Fibroblast of skin of right biceps (primary cell): ENCODE measurements at regions not wholly inside any gene's neighbourhood (a gene's known extent, or its start where the extent isn't known, plus 50 kb on each side); places are given as distances from the start of the nearest gene placed in this dataset.
A peak's percentile ranks its signal among the peaks of the same experiment; 100 is the strongest.
"Not testable (repeated sequence)": the region's sequence is repeated elsewhere in the genome, so short reads cannot be mapped to it uniquely, and the experiment has no call there.

Source experiments
- DNase-seq: peaks from one replicate; pipeline ENCODE4 v3.0.0-alpha.2; 2013

DNA sequence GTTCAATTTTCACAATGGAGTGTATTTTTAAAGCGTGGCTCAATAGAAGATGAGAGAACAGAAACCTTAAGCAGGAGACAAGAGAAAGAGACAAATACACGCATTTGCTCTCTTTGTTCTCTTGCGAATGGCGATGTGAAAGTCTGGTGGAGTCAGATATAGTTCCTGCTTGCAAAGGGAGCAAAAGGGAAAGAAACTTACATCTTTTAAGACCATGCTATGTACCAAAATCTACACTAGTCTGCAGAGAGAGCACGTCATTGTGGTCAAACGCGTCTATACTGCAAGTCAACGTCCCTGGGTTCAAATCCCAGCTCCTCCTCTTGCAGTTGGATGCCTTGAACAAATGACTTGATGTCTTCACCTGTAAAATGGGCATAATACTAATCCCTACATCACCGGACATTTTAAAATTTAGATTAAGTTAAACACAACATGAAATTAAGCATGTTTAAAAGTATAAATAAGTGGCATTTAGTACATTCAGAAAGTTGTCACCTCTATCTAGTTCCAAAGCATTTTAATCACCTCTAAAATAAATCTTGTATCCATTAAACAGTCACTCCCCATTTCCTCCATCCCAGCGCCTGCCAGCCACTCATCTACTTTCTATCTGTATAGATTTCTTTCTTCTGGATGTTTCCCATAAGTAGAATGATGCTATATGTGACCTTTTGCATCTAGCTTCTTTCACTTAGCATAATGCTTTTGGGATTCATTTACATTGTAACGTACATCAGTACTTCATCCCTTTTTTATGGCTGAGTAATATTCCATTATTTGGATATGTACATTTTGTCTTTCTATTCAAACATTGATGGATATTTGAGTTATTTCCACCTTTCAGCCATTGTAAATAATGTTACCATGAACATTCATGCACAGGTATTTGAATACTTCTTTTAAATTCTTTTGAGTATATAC lies 406.9 kb downstream of the TMEM114 start:
- no peak for DNase-seq

GRCh38 chr16:8182761-8183160 lies 407.6 kb downstream of the TMEM114 start:
- no peak for DNase-seq

DNA sequence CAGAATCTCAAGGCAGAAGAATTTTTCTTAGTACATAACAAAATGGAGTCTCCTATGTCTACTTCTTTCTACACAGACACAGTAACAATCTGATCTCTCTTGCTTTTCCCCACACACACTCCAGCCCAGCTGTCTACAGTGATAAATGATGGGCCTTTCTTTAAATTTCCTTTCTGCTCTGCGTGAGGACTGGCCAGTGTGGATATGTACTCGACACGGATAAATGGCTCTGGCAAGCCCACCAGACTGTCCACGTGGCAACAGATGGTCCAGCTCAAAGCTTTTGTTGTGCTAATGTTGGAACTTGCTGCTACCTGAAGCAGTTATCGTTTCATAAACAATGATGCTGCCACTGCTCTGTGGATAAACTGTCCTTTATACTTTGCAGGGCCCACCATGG lies 410.7 kb downstream of the TMEM114 start:
- no peak for DNase-seq

DNA sequence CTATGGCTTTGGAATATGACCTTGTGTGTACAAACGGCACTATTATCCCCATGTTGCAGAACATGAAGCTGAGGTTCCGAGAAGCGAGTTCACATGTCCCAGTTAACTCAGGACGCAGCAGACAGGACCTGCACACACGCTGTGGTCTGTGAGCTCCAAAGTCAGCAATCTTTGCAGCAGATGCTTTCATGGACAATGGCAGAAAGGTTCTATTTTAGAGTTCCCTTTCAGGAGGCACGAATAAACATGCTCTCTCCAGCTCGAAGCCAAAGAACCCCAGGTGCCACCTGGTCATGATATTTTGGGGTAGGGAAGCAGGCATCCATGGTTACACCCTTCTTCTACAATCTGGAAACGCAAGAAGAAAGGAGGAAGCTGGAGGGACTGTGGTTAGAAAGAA lies 412.0 kb downstream of the TMEM114 start:
- DNase-seq, result no peak

DNA sequence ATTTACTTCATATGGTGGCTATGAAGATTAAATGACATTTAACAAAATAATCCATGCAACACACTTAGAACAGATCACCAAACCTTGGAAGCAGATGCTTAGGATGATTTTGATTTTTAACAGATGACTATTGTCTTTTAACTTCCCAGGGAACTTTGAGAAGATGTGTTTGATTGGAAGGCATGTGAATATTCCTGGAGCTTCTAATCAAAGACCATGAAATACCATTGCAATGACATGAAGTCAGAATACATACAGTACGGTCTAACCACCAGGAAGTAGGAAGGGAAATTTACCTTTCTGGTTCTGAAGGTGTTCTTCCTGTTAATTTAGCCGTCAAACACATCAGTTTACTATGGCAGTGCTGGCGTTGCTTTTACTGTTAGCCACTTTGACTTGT lies 414.9 kb downstream of the TMEM114 start:
- no peak for DNase-seq

- DNase-seq, result peak; percentile 61
Observed at GRCh38 chr16:8173111-8173644, 417.1 kb downstream of the TMEM114 start.

DNA sequence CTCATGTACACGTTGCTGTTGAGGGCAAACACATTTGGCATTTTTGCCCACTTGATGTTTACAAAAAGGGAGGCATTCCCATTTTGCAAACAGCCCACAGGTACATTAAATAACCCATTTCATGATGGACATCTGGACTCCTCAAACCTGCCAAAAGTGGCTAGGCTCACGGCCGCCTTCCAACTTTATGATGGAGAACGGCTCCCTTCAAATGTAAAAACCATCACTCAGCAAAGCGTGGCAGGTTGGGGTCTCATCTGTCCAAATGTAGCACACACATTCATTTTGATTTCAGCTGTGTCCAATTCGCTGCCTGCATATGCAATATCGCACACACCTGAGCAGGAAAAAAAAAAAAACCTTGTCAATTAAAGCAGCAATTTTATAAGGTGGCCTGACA lies 417.8 kb downstream of the TMEM114 start:
- DNase-seq, result no peak

- no peak for DNase-seq
Observed at GRCh38 chr16:8168016-8168415, 422.3 kb downstream of the TMEM114 start.

GRCh38 chr16:8167436-8167835 lies 422.9 kb downstream of the TMEM114 start:
- DNase-seq, result no peak

GRCh38 chr16:8158051-8158450 lies 432.3 kb downstream of the TMEM114 start:
- no peak for DNase-seq

DNA sequence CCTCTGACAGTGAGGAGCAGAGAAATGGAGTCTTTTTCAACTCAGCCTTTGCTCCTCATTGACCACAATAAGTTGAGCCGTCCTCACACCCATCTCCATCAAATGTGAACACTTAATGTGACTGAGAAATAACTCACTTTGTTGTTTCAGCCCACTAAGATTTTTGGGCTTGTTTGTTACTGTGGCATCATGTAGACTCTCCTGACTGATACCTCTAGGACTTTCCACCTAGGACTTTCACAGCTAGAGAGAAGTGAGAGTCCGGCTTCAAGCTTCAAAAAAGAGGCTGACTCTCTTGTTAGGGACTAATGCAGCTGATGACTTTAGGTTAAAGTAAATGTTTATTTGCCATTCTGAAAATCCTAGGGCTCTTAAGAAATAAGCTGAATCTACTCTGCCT lies 435.0 kb downstream of the TMEM114 start:
- no peak for DNase-seq

DNA sequence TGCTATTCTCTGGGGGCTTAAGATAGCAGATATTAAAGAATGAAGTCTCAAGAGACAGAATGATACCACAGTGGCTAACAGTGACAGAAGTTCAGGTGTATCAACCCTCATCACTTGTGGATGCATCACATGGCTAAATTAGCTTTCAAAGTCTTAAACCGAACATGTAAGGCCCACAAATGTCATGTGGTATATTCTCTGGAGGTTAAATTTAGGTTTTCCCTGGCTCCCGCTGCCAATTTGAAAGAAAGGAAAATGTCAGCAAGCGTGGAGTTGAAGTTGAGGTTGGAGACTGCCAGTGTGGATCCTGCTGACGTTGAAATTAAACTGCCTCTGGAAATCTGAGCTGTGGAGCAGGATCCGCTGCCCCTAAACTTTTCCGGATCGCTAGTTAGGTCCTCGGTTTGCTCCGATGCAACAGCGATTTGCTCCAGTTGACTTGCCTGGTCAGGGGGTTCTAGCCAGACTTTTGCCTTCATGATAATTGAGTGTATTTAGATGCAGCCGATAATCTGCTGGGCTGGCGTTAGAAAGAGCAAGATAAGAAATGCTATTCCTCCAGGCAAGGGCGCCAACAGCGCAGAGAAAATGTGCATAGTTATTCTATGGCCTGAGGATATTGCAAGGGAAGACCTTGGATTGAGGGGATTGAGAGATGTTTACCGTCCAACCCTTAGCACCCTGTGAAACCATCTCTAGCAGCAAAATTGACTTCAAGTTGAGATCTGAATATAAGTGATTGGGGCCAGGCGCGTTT lies 443.9 kb downstream of the TMEM114 start:
- DNase-seq, result no peak

DNA sequence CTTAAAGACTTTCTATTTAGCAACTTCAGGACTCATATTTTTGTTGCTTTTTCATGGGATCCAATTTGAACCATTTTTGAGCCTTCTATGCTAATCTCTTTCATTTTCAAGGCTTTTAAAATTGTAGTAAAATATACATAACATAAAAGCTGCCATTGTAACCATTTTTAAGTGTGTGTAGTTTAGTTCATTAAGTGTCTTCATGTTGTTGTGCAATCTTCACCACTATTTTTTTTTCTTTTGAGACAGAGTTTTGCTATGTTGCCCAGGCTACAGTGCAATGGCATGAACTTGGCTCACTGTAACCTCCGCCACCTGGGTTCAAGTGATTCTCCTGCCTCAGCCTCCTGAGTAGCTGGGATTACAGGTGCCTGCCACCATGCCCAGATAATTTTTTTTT lies 451.6 kb downstream of the TMEM114 start:
- DNase-seq, result no peak

DNA sequence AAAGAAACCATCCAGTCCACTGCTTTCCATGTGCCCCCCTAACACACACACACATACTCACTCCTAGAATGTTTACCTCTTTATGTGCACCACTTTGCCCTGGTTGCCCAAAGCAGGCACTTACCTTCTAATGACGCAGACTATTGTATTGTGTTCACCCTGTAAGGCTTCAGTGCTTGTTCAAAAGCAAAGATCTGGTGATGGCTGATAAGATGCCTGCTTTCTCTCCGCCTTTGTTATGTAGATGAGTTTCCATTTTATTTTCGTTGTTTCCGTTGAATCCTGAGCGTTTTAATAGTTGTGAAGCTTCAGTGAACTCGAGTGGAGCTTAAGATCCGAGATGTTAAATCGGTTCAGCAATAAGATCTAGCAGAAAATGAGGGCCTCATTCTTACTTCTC lies 452.7 kb downstream of the TMEM114 start:
- DNase-seq, result no peak

DNA sequence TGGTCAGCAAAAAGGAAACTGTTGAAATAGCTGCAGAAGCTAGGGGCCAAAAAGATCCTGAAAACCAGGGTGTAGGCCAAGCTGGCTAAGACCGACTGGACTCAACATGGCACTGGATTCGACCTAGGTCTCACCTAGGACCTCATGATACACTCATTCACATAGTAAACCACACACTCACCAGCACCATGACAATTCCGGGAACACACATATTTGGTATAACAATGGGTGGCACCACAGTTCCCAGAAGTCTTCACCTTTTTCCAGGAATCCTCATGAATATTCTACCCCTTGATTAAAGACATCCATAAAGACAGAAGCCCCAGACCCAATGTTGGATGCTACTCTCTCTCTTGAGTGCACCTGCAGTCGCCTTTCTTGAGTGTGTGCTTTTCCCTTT lies 460.1 kb downstream of the TMEM114 start:
- DNase-seq, result no peak

GRCh38 chr16:8127070-8127469 lies 463.2 kb downstream of the TMEM114 start:
- DNase-seq, result no peak

DNA sequence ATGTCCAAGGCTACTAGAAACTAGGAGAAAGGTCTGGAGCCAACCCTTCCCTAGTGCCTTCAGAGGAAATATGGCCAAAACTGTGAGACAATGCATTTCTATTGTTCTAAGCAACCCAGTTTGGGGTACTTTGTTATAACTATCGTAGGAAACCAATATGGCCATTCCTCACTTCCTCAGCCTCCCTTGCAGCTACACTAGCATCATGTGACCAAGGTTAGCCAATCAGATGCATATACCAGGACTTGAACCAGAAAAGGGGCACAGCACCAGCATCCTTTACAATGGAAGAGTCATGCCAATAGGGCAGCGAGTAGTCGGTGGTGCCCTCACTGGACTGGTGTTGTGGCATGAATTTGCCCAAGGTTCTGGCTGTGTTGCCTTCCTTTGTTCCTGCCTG lies 464.0 kb downstream of the TMEM114 start:
- DNase-seq, result no peak

DNA sequence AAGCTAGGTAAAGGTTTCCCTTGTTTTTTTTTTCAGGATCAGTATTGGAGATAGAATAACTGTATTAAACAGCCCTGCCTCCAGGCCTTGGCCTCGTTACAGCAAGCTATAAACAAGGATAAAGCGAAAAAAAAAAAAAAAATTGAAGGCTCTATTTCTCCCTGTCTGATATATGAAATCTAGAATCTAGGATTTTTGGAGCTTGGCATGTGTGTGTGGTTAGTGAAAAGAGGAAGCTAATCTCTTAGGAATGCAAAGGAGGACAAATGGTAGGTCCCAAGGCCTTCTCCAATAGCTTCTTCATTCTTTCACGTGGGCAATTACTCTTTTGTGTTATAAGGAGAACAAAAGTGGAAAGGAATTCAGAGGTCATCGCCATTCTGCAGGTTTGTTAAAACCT lies 470.3 kb downstream of the TMEM114 start:
- DNase-seq, result no peak

GRCh38 chr16:8115814-8116213 lies 474.5 kb downstream of the TMEM114 start:
- DNase-seq, result no peak

- not testable (repeated sequence) for DNase-seq
Observed at GRCh38 chr16:8114941-8115340, 475.4 kb downstream of the TMEM114 start.

GRCh38 chr16:8113843-8114242 lies 476.5 kb downstream of the TMEM114 start:
- no peak for DNase-seq

DNA sequence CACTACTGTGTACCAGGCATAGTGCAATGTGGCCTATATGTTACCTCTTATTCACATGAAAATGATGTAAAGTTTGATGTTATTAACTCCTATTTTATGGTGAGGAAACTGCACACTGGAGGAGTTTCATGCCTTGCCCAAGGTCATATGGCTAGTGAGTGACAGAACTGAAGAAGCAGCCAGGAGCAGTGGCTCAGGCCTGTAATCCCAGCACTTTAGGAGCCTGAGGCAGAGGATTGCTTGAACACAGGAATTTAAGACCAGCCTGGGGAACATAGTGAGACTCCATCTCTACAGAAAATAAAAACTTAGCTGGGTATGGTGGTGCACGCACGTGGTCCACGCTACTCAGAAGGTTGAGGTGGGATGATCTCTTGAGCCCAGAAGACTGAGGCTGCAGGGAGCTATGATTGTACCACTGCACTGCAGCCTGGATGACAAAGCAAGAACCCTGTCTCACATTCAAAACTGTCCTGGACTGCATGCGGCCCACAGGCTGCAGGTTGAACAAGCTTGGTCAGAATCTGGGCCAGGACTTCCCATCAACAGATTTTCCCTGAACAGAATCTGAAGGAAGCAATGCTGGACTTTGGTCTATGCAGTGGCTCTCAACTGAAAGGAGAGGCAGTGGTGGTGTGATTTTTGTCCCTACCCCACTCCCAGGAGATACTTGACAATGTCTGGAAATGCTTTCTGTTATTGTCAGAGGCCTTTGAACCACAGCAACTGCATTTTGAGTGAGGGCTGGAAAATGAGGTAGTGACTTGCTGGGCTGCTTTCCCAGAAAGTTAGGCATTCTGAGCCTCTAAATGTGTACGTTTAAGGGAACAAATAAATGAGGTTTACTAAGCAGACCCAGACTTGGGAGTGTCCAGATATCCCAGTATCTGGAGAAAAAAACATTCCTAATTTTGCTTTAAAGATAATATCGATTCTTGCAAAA lies 479.5 kb downstream of the TMEM114 start:
- DNase-seq, result no peak
